ENCODE measurements at regions not wholly inside any gene's neighbourhood (a gene's known extent, or its start where the extent isn't known, plus 50 kb on each side); places are given as distances from the start of the nearest gene placed in this dataset.

DNA sequence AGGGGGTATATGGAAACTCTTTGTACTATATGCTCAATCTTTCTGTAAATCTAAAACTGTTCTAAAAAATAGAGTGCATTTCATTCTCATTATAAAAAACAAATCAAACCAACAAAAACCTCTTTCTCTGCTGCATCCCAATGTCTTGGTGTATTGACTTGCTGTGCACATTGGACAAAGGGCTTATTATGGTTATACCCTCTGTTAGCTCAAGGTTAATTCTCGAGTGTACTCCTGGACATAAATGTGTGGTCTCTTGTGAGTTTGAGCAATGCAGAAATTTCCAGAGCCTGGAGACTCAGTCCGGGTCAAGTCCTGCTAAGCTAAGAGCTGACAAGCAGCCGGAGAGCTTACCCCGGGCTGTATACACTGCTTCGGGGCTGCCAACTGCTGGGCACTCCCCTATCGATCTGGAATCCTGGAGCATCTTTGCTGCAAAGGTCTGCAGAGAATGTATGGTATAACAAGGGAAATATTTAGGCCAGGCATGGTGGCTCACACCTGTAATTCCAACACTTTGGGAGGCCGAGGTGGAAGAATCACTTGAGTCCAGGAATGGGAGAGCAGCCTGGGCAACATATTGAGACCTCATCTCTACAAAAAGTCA, 66.2 kb upstream of the BRD7 start:
- Histone ChIP-seq H3K27me3 (ENCODE audit: insufficient read depth, low read length, poor library complexity, severe bottlenecking) (no peaks in the 10 kb centered on the region), H3K9me3 (ENCODE audit: insufficient read depth, low read depth, low read length) (no peaks in the 10 kb centered on the region), H2AFZ (ENCODE audit: low read length) (no peak overlapping the region), H3K9me2 (replicated peaks; ENCODE audit: low read depth, low read length) (no peaks in the 10 kb centered on the region), H4K20me1 (ENCODE audit: insufficient read depth, low read length, poor library complexity, severe bottlenecking) (no peaks in the 10 kb centered on the region), H3K79me2 (ENCODE audit: insufficient read depth, low read length) (no peaks in the 10 kb centered on the region), H3K4me3 (ENCODE audit: low read length, poor library complexity, severe bottlenecking) (no peak overlapping the region), H3K4me1 (ENCODE audit: insufficient read depth, low read length, poor library complexity, severe bottlenecking) (no peaks in the 10 kb centered on the region), H3K36me3 (ENCODE audit: insufficient read depth, low read length) (no peaks in the 10 kb centered on the region), H3K9ac (ENCODE audit: low read depth, low read length, poor library complexity, severe bottlenecking) (no peak overlapping the region), H3F3A (ENCODE audit: low read depth) (no peaks in the 10 kb centered on the region), H3K4me2 (ENCODE audit: low read depth, low read length, poor library complexity, severe bottlenecking) (no peak overlapping the region)
- TF ChIP-seq, protein P1, sequence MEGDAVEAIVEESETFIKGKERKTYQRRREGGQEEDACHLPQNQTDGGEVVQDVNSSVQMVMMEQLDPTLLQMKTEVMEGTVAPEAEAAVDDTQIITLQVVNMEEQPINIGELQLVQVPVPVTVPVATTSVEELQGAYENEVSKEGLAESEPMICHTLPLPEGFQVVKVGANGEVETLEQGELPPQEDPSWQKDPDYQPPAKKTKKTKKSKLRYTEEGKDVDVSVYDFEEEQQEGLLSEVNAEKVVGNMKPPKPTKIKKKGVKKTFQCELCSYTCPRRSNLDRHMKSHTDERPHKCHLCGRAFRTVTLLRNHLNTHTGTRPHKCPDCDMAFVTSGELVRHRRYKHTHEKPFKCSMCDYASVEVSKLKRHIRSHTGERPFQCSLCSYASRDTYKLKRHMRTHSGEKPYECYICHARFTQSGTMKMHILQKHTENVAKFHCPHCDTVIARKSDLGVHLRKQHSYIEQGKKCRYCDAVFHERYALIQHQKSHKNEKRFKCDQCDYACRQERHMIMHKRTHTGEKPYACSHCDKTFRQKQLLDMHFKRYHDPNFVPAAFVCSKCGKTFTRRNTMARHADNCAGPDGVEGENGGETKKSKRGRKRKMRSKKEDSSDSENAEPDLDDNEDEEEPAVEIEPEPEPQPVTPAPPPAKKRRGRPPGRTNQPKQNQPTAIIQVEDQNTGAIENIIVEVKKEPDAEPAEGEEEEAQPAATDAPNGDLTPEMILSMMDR (conservative IDR thresholded peaks at IDR 0.05; ENCODE audit: low read length) = no peak
- TF ChIP-seq EZH2phosphoT487 (IDR thresholded peaks at IDR 0.05; ENCODE audit: borderline replicate concordance) = no peak

DNA sequence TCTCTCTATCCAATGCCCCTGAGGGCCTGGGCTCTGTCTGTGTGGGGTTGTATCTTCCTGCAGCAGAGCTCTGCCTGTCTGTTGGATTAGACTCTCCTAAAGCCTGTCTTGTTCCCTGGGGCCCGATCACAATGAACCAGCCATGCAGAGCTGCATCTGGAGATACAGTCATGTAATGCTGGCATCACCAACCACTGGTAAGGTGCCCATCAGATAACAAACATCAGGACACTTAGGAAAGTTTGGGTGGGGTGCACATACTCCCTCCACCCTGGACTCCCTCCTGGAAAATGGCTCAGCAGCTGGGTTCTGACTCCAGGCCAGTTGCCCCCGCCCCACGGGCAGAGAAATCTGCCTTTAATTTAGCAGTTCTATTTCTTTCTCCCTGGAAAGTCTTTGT, 61.3 kb upstream of the BRD7 start:
- Histone ChIP-seq H3K79me2 (ENCODE audit: insufficient read depth, low read length) (no peaks in the 10 kb centered on the region), H3K4me2 (ENCODE audit: low read depth, low read length, poor library complexity, severe bottlenecking) (no peak overlapping the region), H3K4me3 (ENCODE audit: low read length, poor library complexity, severe bottlenecking) (no peak overlapping the region), H3K9me3 (ENCODE audit: insufficient read depth, low read depth, low read length) (no peaks in the 10 kb centered on the region), H3F3A (ENCODE audit: low read depth) (no peaks in the 10 kb centered on the region), H3K9me2 (replicated peaks; ENCODE audit: low read depth, low read length) (no peaks in the 10 kb centered on the region), H3K27me3 (ENCODE audit: insufficient read depth, low read length, poor library complexity, severe bottlenecking) (no peaks in the 10 kb centered on the region), H2AFZ (ENCODE audit: low read length) (no peak overlapping the region), H3K9ac (ENCODE audit: low read depth, low read length, poor library complexity, severe bottlenecking) (no peak overlapping the region), H4K20me1 (ENCODE audit: insufficient read depth, low read length, poor library complexity, severe bottlenecking) (no peaks in the 10 kb centered on the region), H3K36me3 (ENCODE audit: insufficient read depth, low read length) (no peaks in the 10 kb centered on the region), H3K4me1 (ENCODE audit: insufficient read depth, low read length, poor library complexity, severe bottlenecking) (no peaks in the 10 kb centered on the region)
- no peak for TF ChIP-seq EZH2phosphoT487 (IDR thresholded peaks at IDR 0.05; ENCODE audit: borderline replicate concordance)
- TF ChIP-seq, protein P1 (conservative IDR thresholded peaks at IDR 0.05; ENCODE audit: low read length) = no peak

DNA sequence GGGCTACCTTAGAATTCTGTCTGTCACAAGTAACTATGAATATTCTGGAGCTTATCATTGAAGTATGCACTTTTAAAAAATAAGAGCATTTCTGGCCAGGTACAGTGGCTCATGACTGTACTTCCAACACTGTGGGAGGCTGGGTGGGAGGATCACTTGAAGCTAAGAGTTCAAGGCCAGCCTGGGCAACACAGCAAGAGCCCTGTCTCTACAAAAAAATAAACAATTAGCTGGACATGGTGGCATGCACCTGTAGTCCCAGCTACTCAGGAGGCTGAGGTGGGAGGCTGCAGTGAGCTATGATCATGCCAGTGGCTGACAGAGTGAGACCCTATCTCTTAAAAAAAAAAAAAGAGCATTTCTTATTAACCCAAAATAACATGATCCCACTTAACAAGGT, 60.0 kb upstream of the BRD7 start:
- Histone ChIP-seq H3F3A (ENCODE audit: low read depth) (no peaks in the 10 kb centered on the region), H3K9me2 (replicated peaks; ENCODE audit: low read depth, low read length) (no peaks in the 10 kb centered on the region), H3K79me2 (ENCODE audit: insufficient read depth, low read length) (no peaks in the 10 kb centered on the region), H2AFZ (ENCODE audit: low read length) (no peak overlapping the region), H4K20me1 (ENCODE audit: insufficient read depth, low read length, poor library complexity, severe bottlenecking) (no peaks in the 10 kb centered on the region), H3K4me2 (ENCODE audit: low read depth, low read length, poor library complexity, severe bottlenecking) (no peak overlapping the region), H3K36me3 (ENCODE audit: insufficient read depth, low read length) (no peaks in the 10 kb centered on the region), H3K4me1 (ENCODE audit: insufficient read depth, low read length, poor library complexity, severe bottlenecking) (no peaks in the 10 kb centered on the region), H3K9me3 (ENCODE audit: insufficient read depth, low read depth, low read length) (no peaks in the 10 kb centered on the region), H3K27me3 (ENCODE audit: insufficient read depth, low read length, poor library complexity, severe bottlenecking) (no peaks in the 10 kb centered on the region), H3K4me3 (ENCODE audit: low read length, poor library complexity, severe bottlenecking) (no peak overlapping the region), H3K9ac (ENCODE audit: low read depth, low read length, poor library complexity, severe bottlenecking) (no peak overlapping the region)
- TF ChIP-seq EZH2phosphoT487 (IDR thresholded peaks at IDR 0.05; ENCODE audit: borderline replicate concordance) = no peak
- TF ChIP-seq, protein P1 (conservative IDR thresholded peaks at IDR 0.05; ENCODE audit: low read length) = no peak
